ENCODE measurements at regions not wholly inside any gene's neighbourhood (a gene's known extent, or its start where the extent isn't known, plus 50 kb on each side); places are given as distances from the start of the nearest gene placed in this dataset.

DNA sequence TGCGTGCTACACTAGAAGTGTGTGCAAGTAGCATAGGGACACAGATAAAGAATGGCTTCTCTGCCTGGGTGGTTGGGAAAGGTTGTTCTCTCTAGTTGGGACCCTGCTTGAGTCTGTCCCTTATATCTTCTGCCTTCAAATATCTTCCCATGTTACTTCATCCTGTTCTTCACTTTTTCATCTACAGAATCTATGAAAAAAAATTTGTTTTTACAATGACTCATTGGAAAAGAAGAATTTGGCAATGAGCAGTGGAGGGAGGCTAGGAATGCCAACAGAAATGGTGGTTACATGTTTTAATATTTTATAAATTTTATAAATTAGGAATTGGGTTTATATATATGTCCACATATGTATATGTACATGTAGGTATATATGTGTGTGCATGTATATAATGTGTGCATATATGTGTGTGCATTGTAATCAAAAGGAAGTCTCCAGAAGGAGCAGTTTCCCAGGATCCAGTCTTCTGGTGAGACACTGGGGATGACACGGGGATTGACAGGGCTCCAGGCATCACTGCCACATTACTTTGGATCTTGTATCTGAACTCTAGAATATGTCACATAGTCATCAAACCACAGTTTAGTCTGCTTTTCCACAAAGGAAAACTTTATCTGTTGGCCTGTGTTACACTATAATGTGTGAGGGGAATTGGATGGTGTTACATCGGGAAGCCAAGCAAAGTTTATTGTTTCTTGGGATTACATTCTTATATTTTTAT lies 75.3 kb upstream of the RIPOR2 start:
- TF ChIP-seq, protein P1, sequence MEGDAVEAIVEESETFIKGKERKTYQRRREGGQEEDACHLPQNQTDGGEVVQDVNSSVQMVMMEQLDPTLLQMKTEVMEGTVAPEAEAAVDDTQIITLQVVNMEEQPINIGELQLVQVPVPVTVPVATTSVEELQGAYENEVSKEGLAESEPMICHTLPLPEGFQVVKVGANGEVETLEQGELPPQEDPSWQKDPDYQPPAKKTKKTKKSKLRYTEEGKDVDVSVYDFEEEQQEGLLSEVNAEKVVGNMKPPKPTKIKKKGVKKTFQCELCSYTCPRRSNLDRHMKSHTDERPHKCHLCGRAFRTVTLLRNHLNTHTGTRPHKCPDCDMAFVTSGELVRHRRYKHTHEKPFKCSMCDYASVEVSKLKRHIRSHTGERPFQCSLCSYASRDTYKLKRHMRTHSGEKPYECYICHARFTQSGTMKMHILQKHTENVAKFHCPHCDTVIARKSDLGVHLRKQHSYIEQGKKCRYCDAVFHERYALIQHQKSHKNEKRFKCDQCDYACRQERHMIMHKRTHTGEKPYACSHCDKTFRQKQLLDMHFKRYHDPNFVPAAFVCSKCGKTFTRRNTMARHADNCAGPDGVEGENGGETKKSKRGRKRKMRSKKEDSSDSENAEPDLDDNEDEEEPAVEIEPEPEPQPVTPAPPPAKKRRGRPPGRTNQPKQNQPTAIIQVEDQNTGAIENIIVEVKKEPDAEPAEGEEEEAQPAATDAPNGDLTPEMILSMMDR (conservative IDR thresholded peaks at IDR 0.05), result no peak
- Histone ChIP-seq H3K4me2 (ENCODE audit: insufficient read depth, insufficient read length, low read length) (no peak overlapping the region), H2BK12ac (ENCODE audit: insufficient read length, low read depth, low read length) (no peak overlapping the region), H2BK15ac (ENCODE audit: low read depth, low read length) (no peak overlapping the region), H3K23ac (ENCODE audit: insufficient read length, low read depth, low read length) (no peak overlapping the region), H2AK5ac (ENCODE audit: insufficient read length, low read length) (no peak overlapping the region), H3K27ac (ENCODE audit: insufficient read length, low read depth, low read length) (no peak overlapping the region), H3K4me1 (ENCODE audit: insufficient read depth, low read length) (no peaks in the 10 kb centered on the region; the same call in 1 of the 2 replicates), H3K4ac (ENCODE audit: low read depth, low read length) (no peak overlapping the region), H3K9me3 (ENCODE audit: control insufficient read depth, low read depth, low read length) (no peaks in the 10 kb centered on the region), H4K91ac (ENCODE audit: insufficient read length, low read depth, low read length) (no peak overlapping the region), H3K9ac (ENCODE audit: extremely low read depth, insufficient read length, low read length) (no peak overlapping the region), H2BK5ac (ENCODE audit: insufficient read length, low read length) (no peak overlapping the region), H2BK120ac (ENCODE audit: low read depth, low read length, poor library complexity, severe bottlenecking) (no peak overlapping the region), H3K79me1 (ENCODE audit: insufficient read depth, low read depth, low read length, poor library complexity, severe bottlenecking) (no peaks in the 10 kb centered on the region), H3K56ac (ENCODE audit: insufficient read length, low read depth, low read length) (no peak overlapping the region), H3K79me2 (ENCODE audit: insufficient read depth, low read length) (no peaks in the 10 kb centered on the region), H4K8ac (replicated peaks; ENCODE audit: insufficient read length, low read depth, low read length) (no peak overlapping the region), H3K14ac (ENCODE audit: insufficient read depth, low read length) (no peak overlapping the region), H2BK20ac (ENCODE audit: low read depth, low read length, poor library complexity, severe bottlenecking) (no peak overlapping the region), H3K23me2 (ENCODE audit: insufficient read length, low read depth, low read length, poor library complexity, severe bottlenecking) (no peaks in the 10 kb centered on the region), H3K27me3 (ENCODE audit: insufficient read depth, low read length) (no peaks in the 10 kb centered on the region), H4K20me1 (ENCODE audit: control insufficient read depth, insufficient read depth, insufficient read length) (no peaks in the 10 kb centered on the region), H2AFZ (ENCODE audit: low read length) (no peak overlapping the region), H4K5ac (ENCODE audit: insufficient read length, low read depth, low read length) (no peak overlapping the region), H3T11ph (ENCODE audit: low read length) (no peak overlapping the region), H3K18ac (ENCODE audit: insufficient read length, low read depth, low read length) (no peak overlapping the region)
- H3K27me3 Mint-ChIP-seq (ENCODE audit: low read depth), result no peaks in the 10 kb centered on the region; the same call in 1 of the 2 replicates
- H3K27ac Mint-ChIP-seq, result no peak overlapping the region
- DNase-seq, result no peak
- no peak overlapping the region for H3K4me3 Mint-ChIP-seq
- H3K4me1 Mint-ChIP-seq, result peaks cover 10 to 14% of the 10 kb centered on the region in 2 experiments
- H3K9me3 Mint-ChIP-seq, result no peaks in the 10 kb centered on the region; a peak in 1 of 5 replicates
- H3K36me3 Mint-ChIP-seq (ENCODE audit: insufficient read depth in 1 of 3, low read depth in 3 of 3), result no peaks in the 10 kb centered on the region
- no CpG with 5 or more reads among the region's 3 CpGs for WGBS (ENCODE audit: extremely low coverage, insufficient read length, low lambda C conversion rate)

All from H9 (cell line).